HG03571 (cell line): ENCODE measurements at regions not wholly inside any gene's neighbourhood (a gene's known extent, or its start where the extent isn't known, plus 50 kb on each side); places are given as distances from the start of the nearest gene placed in this dataset.
A peak's percentile ranks its signal among the peaks of the same experiment; 100 is the strongest.
"Not testable (repeated sequence)": the region's sequence is repeated elsewhere in the genome, so short reads cannot be mapped to it uniquely, and the experiment has no call there.

ENCODE experiments used
- ATAC-seq: cut with Tn5 transposase; IDR thresholded peaks from one replicate; pipeline ENCODE4 v1.9.1; 2021; ENCODE audit not compliant: unreplicated experiment

DNA sequence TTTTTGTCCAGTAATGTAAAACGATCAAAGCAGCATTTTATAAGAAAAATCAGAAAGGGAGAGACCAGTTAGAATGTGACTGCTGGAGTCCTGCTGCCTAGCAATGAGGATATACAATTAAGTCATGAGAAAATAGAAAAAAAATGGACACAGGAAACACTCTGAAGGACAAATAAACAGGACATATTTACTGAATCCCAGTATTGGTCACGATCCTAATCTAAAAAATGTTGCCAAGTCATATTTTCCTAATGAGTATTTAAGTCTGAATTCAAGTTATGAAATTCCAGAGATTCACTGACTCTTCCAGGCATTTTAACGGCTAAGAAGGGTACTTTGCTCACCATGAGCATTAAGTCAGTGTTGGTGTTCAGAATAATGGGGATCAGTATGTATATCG lies 154.3 kb upstream of the CCDC54 start:
- ATAC-seq: no peak

DNA sequence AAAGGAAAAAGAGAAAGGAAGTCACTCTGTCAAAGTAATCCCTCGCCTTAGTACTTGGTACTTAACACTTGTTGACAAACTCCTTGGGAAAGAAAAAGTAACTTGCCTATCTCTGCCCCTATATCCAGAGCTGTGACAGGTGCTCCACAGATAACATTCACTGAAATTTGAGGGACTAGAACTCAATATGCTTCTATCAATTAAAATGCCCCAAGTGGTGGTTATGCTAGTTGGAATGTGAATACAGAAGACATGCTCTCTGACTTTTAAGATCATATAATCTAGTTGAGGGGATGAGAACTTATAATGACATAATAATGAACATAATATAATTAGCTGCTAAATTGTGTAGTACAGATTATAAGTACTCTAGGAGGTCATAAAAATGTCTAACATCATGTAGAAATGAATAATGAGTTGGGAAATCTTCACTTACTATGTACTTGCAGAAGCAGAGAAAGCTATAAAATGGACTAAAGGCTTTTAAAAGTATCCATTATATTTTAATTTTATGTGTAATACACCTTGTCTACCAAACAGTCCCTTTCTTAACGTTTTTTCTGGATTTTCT lies 153.1 kb upstream of the CCDC54 start:
- ATAC-seq: no peak

DNA sequence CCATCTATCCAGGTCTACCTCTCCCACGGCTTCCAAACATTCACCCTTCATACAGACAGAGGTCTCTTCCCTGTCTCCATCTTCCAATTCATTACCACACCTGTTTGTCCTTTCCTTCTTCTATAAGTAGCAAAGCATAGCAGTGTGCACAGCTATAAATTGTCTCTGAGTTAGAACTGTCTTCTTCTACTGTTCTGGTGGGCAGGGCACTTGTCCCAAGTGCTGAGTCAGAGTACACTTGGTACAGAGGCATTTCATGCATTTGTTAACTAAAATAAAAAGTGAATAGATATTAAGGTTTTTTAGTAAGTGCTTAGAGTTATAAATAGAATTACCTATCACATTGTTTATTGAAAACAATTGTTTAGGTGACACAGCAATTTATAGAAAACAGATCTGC lies 150.1 kb upstream of the CCDC54 start:
- ATAC-seq: no peak

DNA sequence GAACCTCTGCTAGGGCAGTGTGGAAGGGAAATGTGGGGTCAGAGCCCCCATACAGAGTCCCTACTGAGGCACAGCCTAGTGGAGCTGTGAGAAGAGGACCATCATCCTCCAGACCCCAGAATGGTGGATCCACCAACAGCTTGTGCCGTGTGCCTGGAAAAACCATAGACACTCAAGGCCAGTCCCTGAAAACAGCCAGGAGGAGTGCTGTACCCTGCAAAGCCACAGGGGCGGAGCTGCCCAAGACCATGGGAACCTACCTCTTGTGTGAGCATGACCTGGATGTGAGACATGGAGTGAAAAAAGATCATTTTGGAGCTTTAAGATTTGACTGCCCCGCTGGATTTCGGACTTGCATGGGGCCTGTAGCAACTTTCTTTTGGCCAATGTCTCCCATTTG lies 143.4 kb upstream of the CCDC54 start:
- not testable (repeated sequence) for ATAC-seq

DNA sequence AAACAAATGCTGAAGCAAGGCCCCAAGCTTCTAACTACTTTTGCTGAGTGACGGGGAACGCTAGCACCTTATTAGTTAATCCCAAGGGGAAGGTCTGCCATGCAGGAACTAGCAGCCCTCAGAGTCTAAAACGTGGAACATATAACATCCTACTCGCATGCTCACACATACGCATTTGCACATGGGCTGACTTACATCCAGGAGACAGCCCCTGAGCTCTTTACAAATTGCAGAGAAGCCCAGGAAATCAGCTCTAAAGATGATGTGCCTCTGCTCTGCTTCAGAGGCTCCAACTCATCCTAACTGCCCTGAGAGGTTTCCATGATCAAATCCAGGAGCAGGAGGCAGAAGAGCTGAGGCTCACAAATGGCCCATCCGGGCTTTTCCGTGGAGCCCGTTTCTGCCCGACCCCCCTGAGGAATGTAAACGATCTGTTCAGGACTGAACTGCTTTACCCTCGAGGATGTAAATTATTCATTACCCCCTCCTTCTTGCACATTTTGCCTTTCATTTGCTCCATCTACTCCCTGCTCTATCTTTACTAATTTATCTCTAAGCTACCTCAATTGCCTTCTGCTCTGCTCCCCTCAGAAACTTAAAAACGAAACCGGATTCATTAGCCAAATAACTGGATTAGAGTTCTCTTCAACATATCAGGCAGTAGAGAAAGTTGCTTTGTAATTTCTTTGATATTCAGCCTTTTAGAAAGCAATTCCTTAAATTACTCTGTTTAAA lies 141.9 kb upstream of the CCDC54 start:
- ATAC-seq: no peak

DNA sequence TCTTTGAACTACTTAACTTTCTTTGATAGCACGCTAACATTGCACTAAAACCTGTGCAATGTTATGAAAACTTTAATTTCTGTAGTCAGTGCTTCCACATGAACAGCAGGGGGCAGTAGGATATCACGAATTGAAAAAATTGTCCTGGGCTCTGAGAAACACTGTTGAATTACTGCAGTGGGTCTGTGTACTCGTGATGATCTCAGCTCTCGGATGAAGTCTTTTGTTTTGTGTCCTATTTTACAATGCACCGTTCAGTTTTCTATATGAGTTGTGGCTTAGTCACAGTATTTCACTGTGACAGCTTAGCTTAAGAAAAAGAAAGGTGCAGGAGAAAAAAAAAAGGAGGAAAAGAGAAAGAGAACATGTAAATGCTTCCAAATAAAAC lies 141.3 kb upstream of the CCDC54 start:
- ATAC-seq: no peak

DNA sequence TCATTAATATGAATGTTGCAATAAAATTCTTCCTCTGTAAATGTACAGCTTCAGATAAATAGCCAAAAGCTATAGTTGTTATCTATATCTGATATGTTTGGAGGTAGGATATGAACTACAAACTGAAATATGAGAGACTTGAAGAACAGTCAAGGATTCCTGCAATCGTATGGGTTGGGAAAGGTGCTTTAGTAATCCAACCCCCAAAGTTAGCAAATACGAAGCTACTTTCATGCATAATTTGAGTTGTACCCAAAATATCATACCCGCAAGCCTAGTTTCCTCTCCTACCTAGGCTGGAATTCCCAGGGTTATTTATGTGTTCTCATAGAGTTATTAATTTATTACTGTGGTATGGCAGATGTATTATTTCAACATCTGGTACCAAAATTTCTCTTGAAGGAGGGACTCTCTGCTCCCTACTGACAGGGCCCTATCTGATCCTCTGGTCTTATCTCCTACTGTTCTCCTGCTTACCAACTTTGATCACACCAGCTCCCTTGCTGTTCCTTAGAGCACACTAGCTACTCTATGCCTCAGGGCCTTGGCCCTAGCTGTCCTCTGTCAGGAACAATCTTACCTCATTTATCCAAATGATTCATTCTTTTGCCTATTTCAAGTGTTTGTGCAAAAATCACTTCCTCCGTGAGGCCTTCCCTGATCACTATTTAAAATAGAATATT lies 140.4 kb upstream of the CCDC54 start:
- ATAC-seq: no peak

DNA sequence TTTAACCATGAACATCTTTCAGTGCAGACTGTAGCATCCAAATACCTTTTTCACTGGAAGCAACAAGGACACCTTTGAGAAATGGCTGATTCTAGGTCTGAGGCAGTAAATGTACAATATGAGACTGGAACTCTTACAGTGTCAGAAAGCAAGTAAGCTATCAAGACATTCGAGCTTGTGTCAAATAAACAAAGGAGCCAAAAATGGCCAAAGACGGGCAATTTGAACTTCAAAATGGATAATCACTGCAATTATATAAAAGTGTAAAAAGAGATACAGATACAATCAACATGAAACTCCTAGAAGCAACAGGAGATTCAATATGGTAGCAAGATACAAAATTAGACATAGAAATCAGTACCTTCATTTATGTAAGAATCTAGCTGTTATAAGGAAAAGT lies 138.5 kb upstream of the CCDC54 start:
- no peak for ATAC-seq

DNA sequence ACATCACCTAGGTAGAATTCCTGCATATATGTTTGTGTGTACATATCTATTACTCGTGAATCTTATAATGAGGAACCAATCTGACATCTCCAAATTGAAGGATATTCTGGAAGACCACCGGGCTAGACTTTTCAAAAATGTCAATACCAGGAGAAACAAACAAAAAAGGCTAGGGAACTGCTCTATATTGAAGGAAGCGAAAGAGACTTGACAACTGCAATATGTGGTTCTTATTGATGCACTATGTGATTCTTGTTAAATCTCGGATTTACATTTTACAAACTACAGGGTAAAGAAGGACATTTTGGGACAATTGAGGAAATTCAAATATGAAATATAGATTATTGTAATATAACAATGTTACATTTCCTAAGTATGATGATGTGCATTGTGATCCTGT lies 137.5 kb upstream of the CCDC54 start:
- ATAC-seq: no peak

DNA sequence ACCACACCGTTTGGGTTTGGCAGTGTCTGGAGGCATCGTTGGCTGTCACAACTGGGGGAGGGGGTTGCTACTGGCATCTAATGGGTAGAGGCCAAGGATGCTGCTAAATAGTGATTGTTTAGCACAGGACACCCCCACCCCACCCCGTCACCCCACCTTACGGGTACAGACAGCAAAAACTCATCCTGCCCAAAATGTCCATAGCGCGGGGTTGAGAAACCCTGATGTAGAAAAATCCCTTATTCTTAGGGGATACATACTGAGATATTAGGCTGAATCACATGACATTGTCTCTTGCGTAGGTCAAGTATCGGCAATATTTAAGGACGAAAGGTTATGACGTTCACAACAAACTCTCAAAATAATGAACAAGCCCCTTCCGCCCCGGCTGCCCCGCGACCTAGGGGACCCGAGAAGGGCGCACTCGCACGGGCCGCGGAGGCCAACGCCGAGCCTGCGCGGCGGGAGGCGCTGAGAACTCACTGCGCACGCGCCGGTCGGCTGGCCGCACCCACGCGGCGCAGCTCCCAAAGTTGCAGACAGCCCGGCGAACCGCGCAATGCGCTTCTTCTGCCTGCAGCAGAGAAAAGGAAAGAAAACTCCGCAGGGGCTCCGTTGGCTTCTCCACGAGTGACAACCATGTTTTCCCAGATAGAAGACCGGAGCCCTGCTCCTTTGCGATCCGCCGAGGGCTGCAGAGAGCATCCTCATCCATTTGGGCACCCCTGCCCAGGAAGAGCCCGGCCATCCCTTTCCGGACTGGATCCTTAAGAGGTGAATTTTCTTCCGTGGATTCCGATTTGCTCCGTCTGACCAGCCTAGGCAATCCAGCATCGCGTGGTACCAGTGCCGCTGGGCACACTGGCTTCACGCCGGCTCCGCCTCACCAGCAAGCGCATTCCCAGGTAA lies 136.8 kb upstream of the CCDC54 start:
- ATAC-seq: peak; percentile 94

DNA sequence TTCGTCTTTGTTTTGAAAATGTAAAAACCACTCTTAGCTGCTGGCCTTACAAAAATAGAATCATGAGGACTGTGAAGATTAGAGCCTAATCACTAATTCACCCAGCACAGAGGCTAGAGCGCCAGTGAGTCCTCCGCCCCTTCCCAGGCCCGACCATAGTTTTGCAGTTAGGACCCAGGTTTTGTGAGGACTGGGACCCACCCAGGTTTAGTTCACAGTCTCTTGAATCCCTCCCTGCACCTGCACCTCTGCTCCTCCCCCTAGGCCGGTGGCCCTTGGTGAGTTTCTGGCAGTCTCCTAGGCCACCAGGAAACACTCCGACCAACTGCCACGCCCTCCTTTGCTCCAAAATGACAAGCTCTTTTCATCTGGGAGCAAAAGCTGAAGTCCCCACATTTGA lies 136.0 kb upstream of the CCDC54 start:
- ATAC-seq: no peak

DNA sequence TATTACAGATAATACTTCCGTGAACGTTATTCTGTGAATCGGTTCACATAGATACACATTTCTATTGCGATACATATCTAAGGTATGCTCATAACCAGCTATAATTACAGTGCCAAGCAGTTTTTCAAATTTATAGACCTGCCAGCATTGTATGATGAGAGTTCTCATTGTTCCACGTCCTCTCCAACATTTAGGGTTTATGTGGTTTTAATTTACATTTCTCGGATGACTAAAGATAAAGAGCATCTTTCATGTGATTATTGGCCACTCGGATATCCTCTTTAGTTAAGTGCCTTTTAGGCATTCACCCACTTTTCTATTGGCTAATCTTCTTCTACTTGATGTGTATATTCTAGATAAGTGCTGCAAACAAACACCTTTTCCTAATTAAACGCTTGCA lies 134.7 kb upstream of the CCDC54 start:
- no peak for ATAC-seq

DNA sequence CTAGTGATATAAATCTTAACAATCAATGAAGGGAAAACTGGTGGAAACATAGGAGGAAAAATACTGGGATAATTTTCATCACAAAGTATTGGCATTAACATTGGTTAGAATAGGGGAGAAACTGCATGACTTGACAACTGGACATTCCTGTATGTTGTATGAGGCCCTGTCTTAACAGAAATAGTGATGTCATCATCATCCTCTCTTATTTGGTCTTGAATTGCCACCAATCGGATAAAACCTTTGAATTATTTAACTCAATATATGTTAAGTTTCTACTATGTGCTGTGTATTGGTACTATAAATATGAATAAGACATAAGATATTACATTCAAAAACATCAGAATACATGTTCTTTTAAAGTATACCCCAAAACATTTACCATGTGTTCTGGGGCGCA lies 130.1 kb upstream of the CCDC54 start:
- ATAC-seq: no peak

DNA sequence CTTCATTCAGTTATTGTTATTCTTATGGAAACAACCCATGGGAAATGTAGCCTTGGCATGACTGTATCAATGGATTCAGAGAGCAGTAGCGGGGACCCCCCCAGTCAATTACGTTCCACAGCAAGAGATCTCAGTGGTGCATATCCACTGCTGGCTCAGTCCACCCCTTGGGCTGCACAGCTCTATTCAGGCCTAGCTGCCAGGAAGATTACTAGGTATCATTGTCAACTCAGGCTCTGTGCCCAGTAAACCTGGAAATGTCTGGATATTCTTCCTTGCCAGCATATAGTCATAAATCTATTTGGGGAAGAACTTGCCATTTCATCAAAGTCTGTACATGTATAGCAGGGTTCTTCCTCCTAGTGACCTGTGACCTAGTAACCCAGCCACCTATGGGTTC lies 128.1 kb upstream of the CCDC54 start:
- ATAC-seq: no peak

DNA sequence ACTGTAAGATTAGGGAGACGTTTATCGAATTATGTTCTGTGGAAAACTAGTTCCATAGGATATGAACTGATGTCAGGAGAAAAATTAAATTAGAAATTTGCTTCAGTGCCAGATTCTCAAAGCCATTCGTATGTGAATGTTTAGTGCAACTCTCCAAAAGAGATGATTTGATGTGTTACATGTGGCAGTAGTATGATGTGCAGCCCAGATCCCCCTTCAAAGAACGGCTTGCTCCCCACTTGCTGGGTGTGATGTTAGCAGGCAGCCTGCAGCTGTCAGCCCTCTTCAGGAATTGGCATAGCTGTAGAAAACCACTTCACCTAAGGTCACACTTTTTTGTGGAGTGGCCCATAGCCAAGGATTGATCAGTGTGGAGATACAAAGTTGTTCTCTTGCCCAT lies 127.0 kb upstream of the CCDC54 start:
- ATAC-seq: no peak

DNA sequence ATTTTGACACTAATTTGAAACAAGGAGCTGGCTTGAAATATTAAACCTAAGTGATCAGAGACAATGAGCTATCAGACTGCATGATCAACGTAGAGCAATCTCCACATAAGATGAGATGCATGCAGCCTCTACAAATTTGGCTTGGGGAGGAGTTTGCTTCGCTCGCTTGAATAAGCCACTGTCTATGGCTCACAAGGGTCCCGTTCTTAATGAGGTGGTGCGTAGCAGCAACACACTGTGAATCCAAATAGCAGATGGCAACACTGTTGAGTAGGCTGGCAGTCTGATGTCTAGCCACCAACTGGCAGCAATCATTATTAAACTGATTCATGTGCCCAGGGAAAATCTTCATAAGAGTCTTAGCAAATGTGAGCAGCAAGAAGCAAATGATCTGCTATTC lies 125.4 kb upstream of the CCDC54 start:
- no peak for ATAC-seq

DNA sequence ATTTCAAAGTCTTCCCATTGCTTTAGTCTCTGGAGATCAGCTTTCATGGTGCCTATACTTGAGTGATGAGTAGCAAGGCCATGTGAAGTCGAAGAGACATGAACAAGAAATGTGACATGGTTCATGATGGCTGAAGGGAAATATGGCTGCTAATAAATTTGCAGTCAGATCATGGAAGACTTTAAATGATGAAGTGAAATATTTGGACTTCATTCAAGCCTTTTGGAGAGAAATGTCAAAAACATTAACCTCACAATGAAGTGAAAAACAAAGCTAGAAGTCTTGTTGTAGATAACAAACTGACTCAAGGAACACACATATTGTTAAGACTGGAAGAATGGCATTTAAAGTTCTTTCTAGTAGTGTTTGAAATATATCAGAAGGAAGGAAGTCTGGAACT lies 120.3 kb upstream of the CCDC54 start:
- no peak for ATAC-seq

DNA sequence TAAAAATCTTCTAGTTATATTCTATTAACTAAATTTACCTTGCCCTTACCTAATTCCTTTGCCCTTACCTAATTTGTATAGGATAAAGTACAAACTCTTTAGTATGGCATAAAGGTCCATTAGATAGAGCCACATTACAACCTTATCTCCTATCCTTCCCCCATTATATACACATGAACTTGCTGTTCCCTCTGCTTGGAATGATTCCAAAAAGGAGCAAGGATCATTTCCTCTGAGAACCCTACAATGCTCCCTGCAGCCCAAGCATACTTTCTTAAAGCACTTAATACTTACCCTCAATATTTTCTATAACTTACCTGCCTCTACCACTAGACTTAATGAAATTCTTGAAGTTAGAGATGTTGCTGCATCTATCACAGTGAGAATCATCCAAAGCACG lies 118.9 kb upstream of the CCDC54 start:
- ATAC-seq: no peak

DNA sequence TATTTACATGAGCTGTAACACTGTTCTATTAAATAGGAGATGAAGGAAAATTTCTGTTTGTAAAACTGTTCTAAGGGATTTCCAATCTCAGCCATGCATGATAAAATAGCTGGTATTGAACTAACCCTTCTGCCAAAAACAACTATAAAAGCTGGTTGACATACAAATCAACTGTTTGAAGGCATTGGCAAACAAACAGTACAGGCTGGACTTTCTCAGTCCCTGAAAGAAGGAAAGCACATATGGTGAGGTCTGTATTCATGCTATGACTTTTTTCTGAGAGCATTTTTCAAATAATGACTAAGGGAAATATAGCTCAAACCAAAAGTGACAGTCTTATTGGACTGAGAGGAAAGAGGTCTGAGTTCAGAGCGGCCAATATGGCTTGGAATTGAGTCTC lies 117.0 kb upstream of the CCDC54 start:
- no peak for ATAC-seq

DNA sequence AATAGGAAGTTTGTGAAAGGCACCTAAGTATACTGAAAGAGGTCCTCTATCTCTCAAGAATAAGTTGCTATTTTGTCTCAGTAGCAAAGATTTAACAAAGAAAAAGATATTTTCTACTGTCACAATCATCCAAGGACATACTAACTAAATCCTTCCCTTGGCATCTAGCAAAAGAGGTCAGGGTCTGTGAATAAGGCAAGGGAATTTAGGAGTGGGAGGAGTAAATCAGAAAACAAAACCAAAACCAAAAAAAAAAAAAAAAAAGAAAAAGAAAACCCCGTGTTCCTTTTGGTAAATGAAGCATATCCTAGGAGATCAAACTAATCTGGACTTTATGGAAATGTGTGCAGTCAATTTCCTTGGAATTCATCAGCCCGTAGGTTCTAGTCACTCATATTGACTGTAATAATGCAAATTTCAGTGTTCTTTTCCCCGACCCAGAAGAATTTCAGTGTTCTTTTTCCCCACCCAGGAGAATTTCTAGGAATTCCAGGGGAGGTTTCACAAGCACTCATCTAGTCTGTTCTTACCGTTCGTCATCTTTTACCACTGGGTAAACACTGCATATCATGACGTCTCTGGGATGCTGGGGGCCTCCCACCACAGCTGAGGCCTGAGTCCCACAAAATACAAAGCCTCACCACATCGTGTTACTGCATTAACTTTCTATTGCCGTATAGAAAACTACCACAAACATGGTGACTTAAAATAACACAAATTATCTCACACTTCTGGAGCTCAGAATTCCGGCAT lies 113.8 kb upstream of the CCDC54 start:
- ATAC-seq: no peak

DNA sequence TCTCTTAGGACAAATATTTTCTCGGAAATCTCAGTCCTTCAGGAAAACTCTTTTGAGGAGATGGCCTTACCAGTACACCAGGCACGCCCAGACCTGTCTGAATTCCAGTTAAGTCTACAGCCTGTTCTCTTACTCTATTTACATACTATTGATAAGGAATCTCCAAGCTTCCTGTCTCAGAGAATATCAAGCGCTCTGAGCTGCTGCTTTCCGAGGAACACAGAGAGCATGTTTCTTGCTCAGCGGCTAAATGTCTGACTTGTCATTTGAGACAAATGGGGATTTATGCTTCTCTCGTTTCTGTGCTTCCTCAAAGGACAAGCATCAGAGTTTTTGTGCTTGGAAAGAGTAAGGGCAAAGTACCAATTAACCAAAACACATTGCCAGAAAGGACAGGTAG lies 112.4 kb upstream of the CCDC54 start:
- no peak for ATAC-seq
